ENCODE measurements at regions not wholly inside any gene's neighbourhood (a gene's known extent, or its start where the extent isn't known, plus 50 kb on each side); places are given as distances from the start of the nearest gene placed in this dataset.

DNA sequence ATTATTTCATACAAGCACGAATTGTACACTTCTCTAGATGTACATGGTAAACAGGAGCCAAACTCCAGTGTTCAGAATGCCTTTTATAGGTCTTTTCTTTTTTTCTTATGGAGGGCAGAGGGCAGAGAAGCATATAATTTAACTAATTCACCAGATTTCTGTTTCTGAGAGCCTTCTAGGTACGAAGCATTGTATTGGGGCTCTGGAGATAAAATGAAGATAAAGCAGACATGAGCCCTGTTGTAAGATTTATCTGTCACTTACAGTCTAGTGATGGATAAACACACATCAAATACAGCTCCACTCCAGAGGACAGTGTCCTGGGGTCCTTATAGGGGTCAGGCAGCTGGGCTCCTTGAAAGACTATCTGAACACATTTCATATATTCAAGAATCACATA, 265.5 kb downstream of the SKAP2 start:
- TF ChIP-seq, protein P1, sequence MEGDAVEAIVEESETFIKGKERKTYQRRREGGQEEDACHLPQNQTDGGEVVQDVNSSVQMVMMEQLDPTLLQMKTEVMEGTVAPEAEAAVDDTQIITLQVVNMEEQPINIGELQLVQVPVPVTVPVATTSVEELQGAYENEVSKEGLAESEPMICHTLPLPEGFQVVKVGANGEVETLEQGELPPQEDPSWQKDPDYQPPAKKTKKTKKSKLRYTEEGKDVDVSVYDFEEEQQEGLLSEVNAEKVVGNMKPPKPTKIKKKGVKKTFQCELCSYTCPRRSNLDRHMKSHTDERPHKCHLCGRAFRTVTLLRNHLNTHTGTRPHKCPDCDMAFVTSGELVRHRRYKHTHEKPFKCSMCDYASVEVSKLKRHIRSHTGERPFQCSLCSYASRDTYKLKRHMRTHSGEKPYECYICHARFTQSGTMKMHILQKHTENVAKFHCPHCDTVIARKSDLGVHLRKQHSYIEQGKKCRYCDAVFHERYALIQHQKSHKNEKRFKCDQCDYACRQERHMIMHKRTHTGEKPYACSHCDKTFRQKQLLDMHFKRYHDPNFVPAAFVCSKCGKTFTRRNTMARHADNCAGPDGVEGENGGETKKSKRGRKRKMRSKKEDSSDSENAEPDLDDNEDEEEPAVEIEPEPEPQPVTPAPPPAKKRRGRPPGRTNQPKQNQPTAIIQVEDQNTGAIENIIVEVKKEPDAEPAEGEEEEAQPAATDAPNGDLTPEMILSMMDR (conservative IDR thresholded peaks at IDR 0.05; ENCODE audit: low read length): no peak
- no peak for DNase-seq (ENCODE audit: low read depth)
- no peak overlapping the region for H3K4me3 ChIP-seq (ENCODE audit: low read length)

DNA sequence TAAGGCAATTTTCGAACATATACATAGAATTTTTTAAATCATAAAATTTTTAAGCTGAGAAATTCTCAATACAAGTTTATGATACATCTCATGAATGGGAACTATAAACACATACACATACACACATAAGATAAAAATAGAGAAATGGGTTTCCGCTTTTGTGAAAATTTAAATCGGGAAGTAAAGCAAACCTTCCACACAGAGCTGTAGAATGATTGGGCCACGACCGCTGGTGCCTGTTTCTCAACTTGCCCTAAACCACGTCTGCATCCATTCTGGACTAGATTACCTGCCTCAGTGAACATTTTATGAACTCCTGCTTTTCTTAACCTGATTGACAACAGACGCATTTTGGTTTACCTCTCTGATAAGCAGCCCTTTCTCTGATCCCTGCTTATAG, 264.4 kb downstream of the SKAP2 start:
- TF ChIP-seq, protein P1 (conservative IDR thresholded peaks at IDR 0.05; ENCODE audit: low read length): no peak
- no peak overlapping the region for H3K4me3 ChIP-seq (ENCODE audit: low read length)
- DNase-seq (ENCODE audit: low read depth): no peak

DNA sequence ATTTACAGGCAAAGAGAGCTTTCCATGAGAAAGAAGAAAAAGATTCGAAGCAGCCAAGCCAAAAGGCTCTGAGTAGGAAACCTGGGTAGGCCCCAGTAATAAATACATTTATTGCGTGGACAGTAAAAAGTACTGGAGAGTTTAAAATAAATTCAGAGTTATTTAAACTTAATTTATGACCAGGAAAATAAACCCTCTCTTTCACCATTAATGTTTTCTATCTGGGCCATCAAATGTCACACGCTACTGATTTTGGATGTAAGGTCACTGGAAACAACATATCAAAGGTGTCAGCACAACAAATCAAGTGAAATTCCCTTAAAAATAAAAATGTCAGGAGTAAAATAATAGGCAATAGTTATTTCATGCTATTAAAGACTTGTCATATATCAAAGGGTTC, 264.0 kb downstream of the SKAP2 start:
- no peak overlapping the region for H3K4me3 ChIP-seq (ENCODE audit: low read length)
- no peak for DNase-seq (ENCODE audit: low read depth)
- TF ChIP-seq, protein P1 (conservative IDR thresholded peaks at IDR 0.05; ENCODE audit: low read length): no peak

DNA sequence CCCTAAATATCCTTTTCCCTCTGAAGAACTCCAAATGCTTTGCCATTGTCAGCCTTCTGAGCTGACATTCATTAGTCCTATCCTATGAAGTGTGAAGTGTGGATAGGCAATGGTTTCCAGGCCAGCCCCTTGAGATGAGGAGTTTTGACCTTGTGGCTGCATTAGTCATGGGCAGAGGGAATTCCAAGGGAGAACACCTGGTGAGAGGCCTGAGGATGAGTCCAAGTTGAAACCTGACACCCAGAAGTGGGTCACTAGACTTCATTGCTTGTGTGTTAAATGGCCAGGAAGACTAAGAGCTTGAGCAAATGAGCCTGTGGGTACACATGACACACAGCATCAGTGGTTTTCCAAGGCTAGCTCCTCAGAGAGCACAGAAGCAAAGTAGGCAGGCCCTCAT, 260.8 kb downstream of the SKAP2 start:
- TF ChIP-seq, protein P1 (conservative IDR thresholded peaks at IDR 0.05; ENCODE audit: low read length): no peak
- DNase-seq (ENCODE audit: low read depth): no peak
- H3K4me3 ChIP-seq (ENCODE audit: low read length): no peak overlapping the region

DNA sequence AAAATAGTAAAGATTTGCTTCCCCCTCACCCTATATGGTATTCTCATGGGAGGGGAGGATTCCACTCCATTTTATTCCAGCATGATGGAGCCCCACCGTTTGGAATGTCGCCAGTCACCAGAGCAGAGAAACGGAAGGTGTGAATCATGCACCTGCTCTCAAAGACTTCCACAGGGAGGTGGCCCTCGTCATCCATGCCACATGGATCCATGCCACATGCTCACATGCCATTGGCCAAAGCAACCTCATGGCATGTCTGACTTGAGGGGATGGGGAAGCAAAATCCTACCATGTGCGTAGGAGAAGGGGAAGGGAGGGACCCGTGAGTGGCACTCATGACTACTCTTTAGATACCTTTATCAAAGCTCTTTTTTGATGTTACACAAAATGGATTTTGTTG, 256.0 kb downstream of the SKAP2 start:
- DNase-seq (ENCODE audit: low read depth): no peak
- TF ChIP-seq, protein P1 (conservative IDR thresholded peaks at IDR 0.05; ENCODE audit: low read length): no peak
- no peak overlapping the region for H3K4me3 ChIP-seq (ENCODE audit: low read length)

DNA sequence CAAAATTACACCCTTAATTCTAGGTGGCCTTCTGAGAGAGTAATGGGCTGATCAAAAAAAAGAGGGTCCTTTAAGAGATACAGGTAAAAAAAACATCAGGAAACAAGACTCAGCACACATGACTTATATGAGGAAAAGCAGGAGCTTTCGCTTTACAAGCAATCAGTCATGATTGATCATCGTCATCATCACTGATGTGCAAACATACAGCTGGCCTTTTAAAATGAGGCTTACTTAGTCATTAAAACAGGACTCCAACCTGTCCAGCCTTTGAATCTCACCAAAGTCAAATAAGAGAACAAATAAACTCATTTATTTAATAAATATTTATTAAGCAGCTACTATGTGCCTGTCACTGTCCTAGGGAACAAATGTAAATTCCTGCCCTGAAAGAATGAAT, 255.3 kb downstream of the SKAP2 start:
- no peak for DNase-seq (ENCODE audit: low read depth)
- TF ChIP-seq, protein P1 (conservative IDR thresholded peaks at IDR 0.05; ENCODE audit: low read length): no peak
- no peak overlapping the region for H3K4me3 ChIP-seq (ENCODE audit: low read length)

DNA sequence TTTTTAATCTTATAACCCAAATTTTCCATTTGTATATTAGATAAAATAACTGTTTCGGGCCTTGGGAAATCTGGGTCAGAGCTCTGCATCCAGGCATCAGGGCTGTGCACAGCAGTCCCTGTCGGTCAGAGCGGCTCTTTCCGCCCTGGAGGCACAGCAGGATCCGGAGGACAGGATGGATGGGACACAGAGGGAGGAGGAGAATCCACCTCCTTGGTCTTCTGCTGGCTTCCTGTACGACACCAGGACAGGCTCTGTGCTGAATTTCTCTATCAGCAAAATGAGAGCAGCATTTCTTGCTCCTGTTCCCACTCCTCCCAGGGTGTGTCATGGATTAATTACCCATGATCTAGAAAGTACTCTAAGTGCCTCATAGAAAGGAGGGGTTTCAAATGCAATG, 254.9 kb downstream of the SKAP2 start:
- no peak for DNase-seq (ENCODE audit: low read depth)
- no peak overlapping the region for H3K4me3 ChIP-seq (ENCODE audit: low read length)
- TF ChIP-seq, protein P1 (conservative IDR thresholded peaks at IDR 0.05; ENCODE audit: low read length): no peak

Data from AG10803 (cell line).